ENCODE measurements at regions not wholly inside any gene's neighbourhood (a gene's known extent, or its start where the extent isn't known, plus 50 kb on each side); places are given as distances from the start of the nearest gene placed in this dataset.

DNA sequence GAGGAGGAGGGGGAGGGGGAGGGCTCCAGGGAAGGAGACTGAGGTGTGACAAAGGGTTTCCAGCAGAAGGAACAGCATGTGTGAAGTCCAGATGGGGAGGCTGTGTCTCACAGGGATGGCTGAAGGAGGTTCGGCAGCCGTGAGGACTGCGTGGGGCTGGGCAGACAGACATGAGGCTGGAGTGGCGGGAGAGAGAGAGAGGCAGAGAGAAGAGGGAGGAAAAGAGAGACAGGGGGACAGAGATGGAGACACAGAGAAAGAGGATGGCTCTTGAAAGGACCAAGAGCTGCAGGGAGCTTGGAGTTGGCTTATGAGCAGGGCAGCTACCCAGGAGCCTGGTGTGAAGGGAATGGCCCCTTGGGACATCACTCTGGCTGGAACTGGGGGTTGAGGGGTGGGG lies 138.9 kb upstream of the ASB18 start:
- H2AFZ ChIP-seq (ENCODE audit: low read depth, low read length, poor library complexity, severe bottlenecking), result no peak overlapping the region
- ChIA-PET POLR2A (no interaction called here), RAD21 (ENCODE audit: low non-redundant PET in 1 of 2, low total read pairs in 2 of 2, uncharacterized antibody in 2 of 2, unreplicated experiment in 2 of 2) (no interaction called here), CTCF (no interaction called here)
- H3K4me3 ChIP-seq (replicated peaks in 1 of 2; ENCODE audit: low read depth in 1 of 2, low read length in 2 of 2), result no peak overlapping the region
- no peak overlapping the region for H3K4me2 ChIP-seq (ENCODE audit: low read length)
- no peaks in the 10 kb centered on the region for H3K79me2 ChIP-seq (ENCODE audit: insufficient read depth, low read length)
- intact Hi-C loops (cut with micrococcal nuclease), result no loop called here
- DNase-seq (ENCODE audit: low read depth, low spot score), result no peak
- no peaks in the 10 kb centered on the region for H3K9me2 ChIP-seq (ENCODE audit: insufficient read depth)
- no peaks in the 10 kb centered on the region for H3K36me3 ChIP-seq (ENCODE audit: control insufficient read depth in 1 of 2, insufficient read depth in 2 of 2, low read length in 2 of 2)
- H4K20me1 ChIP-seq (ENCODE audit: insufficient read depth), result no peaks in the 10 kb centered on the region
- ATAC-seq, result no peak
- no peak for TF ChIP-seq ELF1 (IDR thresholded peaks at IDR 0.05; ENCODE audit: borderline replicate concordance, low read depth)
- TF ChIP-seq, protein P1, sequence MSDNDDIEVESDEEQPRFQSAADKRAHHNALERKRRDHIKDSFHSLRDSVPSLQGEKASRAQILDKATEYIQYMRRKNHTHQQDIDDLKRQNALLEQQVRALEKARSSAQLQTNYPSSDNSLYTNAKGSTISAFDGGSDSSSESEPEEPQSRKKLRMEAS (IDR thresholded peaks at IDR 0.05), result no peak
- no peak for TF ChIP-seq TCF7L2 (IDR thresholded peaks at IDR 0.05; ENCODE audit: borderline replicate concordance, extremely low read depth, insufficient read depth, insufficient read length)
- no peak for TF ChIP-seq JUND (IDR thresholded peaks at IDR 0.05)
- no peak for TF ChIP-seq ZFX (IDR thresholded peaks at IDR 0.05)
- TF ChIP-seq ZNF274 (IDR thresholded peaks at IDR 0.05; ENCODE audit: low read depth, low read length), result no peak
- TF ChIP-seq, protein P2, sequence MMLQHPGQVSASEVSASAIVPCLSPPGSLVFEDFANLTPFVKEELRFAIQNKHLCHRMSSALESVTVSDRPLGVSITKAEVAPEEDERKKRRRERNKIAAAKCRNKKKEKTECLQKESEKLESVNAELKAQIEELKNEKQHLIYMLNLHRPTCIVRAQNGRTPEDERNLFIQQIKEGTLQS (IDR thresholded peaks at IDR 0.05), result no peak
- no peak for TF ChIP-seq POLR2AphosphoS5 (IDR thresholded peaks at IDR 0.05; ENCODE audit: low read depth, low read length)
- TF ChIP-seq YY1 (IDR thresholded peaks at IDR 0.05; ENCODE audit: extremely low read depth, insufficient replicate concordance, low read depth, low read length), result no peak
- TF ChIP-seq POLR2A (IDR thresholded peaks at IDR 0.05; ENCODE audit: borderline replicate concordance, extremely low read depth, insufficient read depth, insufficient read length), result no peak
- TF ChIP-seq SP1 (IDR thresholded peaks at IDR 0.05; ENCODE audit: low read depth), result no peak
- no peak for TF ChIP-seq SIN3A (IDR thresholded peaks at IDR 0.05; ENCODE audit: low read depth)
- TF ChIP-seq EZH2 (IDR thresholded peaks at IDR 0.05), result no peak
- TF ChIP-seq EZH2phosphoT487 (IDR thresholded peaks at IDR 0.05; ENCODE audit: borderline replicate concordance), result no peak
- no peak for TF ChIP-seq FOSL1 (IDR thresholded peaks at IDR 0.05; ENCODE audit: low read depth)
- TF ChIP-seq, protein P3, sequence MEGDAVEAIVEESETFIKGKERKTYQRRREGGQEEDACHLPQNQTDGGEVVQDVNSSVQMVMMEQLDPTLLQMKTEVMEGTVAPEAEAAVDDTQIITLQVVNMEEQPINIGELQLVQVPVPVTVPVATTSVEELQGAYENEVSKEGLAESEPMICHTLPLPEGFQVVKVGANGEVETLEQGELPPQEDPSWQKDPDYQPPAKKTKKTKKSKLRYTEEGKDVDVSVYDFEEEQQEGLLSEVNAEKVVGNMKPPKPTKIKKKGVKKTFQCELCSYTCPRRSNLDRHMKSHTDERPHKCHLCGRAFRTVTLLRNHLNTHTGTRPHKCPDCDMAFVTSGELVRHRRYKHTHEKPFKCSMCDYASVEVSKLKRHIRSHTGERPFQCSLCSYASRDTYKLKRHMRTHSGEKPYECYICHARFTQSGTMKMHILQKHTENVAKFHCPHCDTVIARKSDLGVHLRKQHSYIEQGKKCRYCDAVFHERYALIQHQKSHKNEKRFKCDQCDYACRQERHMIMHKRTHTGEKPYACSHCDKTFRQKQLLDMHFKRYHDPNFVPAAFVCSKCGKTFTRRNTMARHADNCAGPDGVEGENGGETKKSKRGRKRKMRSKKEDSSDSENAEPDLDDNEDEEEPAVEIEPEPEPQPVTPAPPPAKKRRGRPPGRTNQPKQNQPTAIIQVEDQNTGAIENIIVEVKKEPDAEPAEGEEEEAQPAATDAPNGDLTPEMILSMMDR (IDR thresholded peaks at IDR 0.05 in 2 of 3, conservative IDR thresholded peaks at IDR 0.05 in 1 of 3; ENCODE audit: borderline replicate concordance in 1 of 3, insufficient read depth in 1 of 3, low read depth in 2 of 3, low read length in 2 of 3), result no peak
- no peak for TF ChIP-seq EGR1 (IDR thresholded peaks at IDR 0.05; ENCODE audit: low read depth)
- no peak for TF ChIP-seq RAD21 (IDR thresholded peaks at IDR 0.05; ENCODE audit: low read depth)
- no peak for TF ChIP-seq SRF (IDR thresholded peaks at IDR 0.05; ENCODE audit: low read depth)
- TF ChIP-seq CBX3 (IDR thresholded peaks at IDR 0.05; ENCODE audit: low read depth), result no peak
- H3K27me3 ChIP-seq (ENCODE audit: insufficient read depth, low read length), result no peaks in the 10 kb centered on the region; the same call in 1 of the 2 replicates
- no peaks in the 10 kb centered on the region for H3K9me3 ChIP-seq (ENCODE audit: control insufficient read depth in 1 of 2, insufficient read depth in 1 of 2, low read depth in 1 of 2, low read length in 2 of 2)
- no peak overlapping the region for H3K9ac ChIP-seq (ENCODE audit: low read length)
- BruUV-seq (replicated peaks), result no TSS peak
- H3K27ac ChIP-seq (ENCODE audit: low read depth, low read length), result no peak overlapping the region
- no peaks in the 10 kb centered on the region for H3K4me1 ChIP-seq (ENCODE audit: control insufficient read depth in 1 of 2, insufficient read depth in 2 of 2, low read length in 2 of 2)
